Activated CD4-positive, alpha-beta memory T cell treated with anti-CD3 and anti-CD28 coated beads, Interleukin-2, amount 10 ng/mL, durations not matched to agents 7 days and 5 days (primary cell): ENCODE measurements at regions not wholly inside any gene's neighbourhood (a gene's known extent, or its start where the extent isn't known, plus 50 kb on each side); places are given as distances from the start of the nearest gene placed in this dataset.
A peak's percentile ranks its signal among the peaks of the same experiment; 100 is the strongest.

ENCODE experiments used
- CTCF ChIA-PET: fragments of 350-600 bp; sonication (Branson Sonifier 250); formaldehyde crosslinking; loops from one replicate; lab custom pipeline; 2021; ENCODE audit warnings: antibody characterized with exemption, inconsistent platforms; lab: Charles Lee
- POLR2A ChIA-PET: fragments of 350-600 bp; sonication (Branson Sonifier 250); formaldehyde crosslinking; loops from one replicate; lab custom pipeline; 2021; ENCODE audit warnings: antibody characterized with exemption; lab: Charles Lee
- DNase-seq: peaks from one replicate; pipeline ENCODE4 v3.0.0-alpha.2; 2020
- H3K27ac Mint-ChIP-seq: one replicate; pipeline ENCODE4 v1.8.0; 2021; ENCODE audit warnings: mild to moderate bottlenecking, mixed read lengths
- H3K27me3 Mint-ChIP-seq: one replicate; pipeline ENCODE4 v1.8.0; 2021; ENCODE audit warnings: mixed read lengths
- H3K36me3 Mint-ChIP-seq: one replicate; pipeline ENCODE4 v1.8.0; 2021; ENCODE audit warnings: low read depth, mixed read lengths
- H3K4me1 Mint-ChIP-seq: one replicate; pipeline ENCODE4 v1.8.0; 2021; ENCODE audit warnings: mixed read lengths
- H3K4me3 Mint-ChIP-seq: one replicate; pipeline ENCODE4 v1.8.0; 2021; ENCODE audit warnings: mild to moderate bottlenecking, mixed read lengths
- H3K9me3 Mint-ChIP-seq: one replicate; pipeline ENCODE4 v1.8.0; 2021; ENCODE audit warnings: mixed read lengths

DNA sequence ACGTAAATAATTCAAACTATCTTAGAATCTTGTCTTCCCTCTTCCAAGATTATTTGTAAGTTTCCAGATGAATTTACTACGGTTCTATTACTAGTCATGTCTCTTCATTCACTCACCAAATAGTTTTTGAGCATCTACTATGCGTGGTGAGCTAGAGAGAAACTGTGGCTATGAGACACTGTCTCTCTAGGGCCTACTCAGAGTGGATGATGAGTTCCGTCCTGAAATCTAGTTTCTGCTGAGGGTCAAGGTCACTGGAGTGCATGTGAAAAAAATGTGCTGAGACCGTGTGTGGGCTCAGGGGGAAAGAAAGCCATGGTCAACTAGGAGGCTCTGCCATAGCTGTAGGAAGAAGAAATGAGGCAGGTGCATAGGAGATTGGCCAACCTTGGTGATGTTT lies 320.2 kb upstream of the GATB start:
- ChIA-PET CTCF (no interaction called here), POLR2A (interaction anchor here (1.3 kb wide), 1 partner anchor 20 kb away, joined by 4 read pairs; no protein-coding TSS in a partner anchor)
- peaks cover 30% of the 10 kb centered on the region for H3K4me1 Mint-ChIP-seq
- H3K4me3 Mint-ChIP-seq = no peak overlapping the region
- H3K27ac Mint-ChIP-seq = no peak overlapping the region
- peaks cover 10% of the 10 kb centered on the region for H3K36me3 Mint-ChIP-seq
- H3K9me3 Mint-ChIP-seq = no peaks in the 10 kb centered on the region
- no peak for DNase-seq
- no peaks in the 10 kb centered on the region for H3K27me3 Mint-ChIP-seq

DNA sequence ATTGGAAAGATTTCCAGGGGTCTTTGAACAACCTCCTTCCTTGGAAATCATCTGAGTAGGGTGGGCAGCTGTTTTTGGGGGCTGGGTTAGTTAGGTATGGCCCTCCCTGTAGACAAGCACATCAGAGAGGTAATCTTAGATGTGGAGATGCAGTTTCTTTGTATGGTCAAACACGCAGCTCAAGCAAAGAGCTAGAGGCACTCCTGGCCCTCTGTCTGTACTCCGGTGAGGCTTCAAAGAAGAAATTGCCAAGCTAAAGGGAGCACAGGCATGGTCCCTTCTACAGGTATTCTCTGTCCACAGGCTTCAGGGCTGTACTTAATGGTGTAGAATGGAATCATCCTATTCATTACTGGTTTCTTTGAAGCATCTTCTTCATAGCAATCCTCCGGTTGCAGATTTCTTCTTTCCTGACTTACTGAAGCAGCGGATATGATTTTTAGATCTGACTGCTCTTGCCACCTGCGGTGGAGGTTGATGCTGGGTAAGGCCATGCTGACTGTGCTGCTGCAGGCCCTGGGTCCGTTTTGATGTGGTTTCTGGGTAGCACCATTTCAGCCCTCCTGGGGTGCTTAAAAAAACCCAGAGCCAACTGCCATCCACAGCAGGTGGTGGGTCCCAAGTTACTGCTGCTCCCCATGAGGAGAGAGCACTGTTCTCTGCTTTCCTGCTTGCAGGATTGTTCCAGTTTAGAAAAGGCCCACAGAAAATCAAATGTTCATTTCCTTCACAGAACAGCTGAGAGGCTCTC lies 318.9 kb upstream of the GATB start:
- POLR2A ChIA-PET = interaction anchor here (0.9 to 1.9 kb wide), 5 partner anchors 13 to 30 kb away, joined by 3 to 10 read pairs (median 5); no protein-coding TSS in a partner anchor
- CTCF ChIA-PET = interaction anchor here (0.8 kb wide), 1 partner anchor 9 kb away, joined by 3 read pairs; no protein-coding TSS in a partner anchor
- H3K4me1 Mint-ChIP-seq = peaks cover 30% of the 10 kb centered on the region

GRCh38 chr4:152079079-152079478 lies 318.3 kb upstream of the GATB start:
- Mint-ChIP-seq H3K9me3 (no peaks in the 10 kb centered on the region), H3K4me3 (no peak overlapping the region), H3K4me1 (peaks cover 30% of the 10 kb centered on the region), H3K36me3 (peaks cover 10% of the 10 kb centered on the region), H3K27ac (peak overlapping the region; percentile 89), H3K27me3 (no peaks in the 10 kb centered on the region)
- DNase-seq = no peak
- ChIA-PET POLR2A (interaction anchor here (0.9 to 1.9 kb wide), 5 partner anchors 14 to 31 kb away, joined by 3 to 10 read pairs (median 5); no protein-coding TSS in a partner anchor), CTCF (interaction anchor here (0.8 kb wide), 1 partner anchor 9 kb away, joined by 3 read pairs; no protein-coding TSS in a partner anchor)

More for the DNA sequence above, 318.9 kb upstream of the GATB start:
- H3K4me3 Mint-ChIP-seq = peak overlapping the region; percentile 26
- H3K9me3 Mint-ChIP-seq = no peaks in the 10 kb centered on the region
- peaks cover 10% of the 10 kb centered on the region for H3K36me3 Mint-ChIP-seq
- H3K27ac Mint-ChIP-seq = peak overlapping the region; percentile 89
- no peaks in the 10 kb centered on the region for H3K27me3 Mint-ChIP-seq
- peak; percentile 61 for DNase-seq

- Mint-ChIP-seq H3K4me3 (no peak overlapping the region), H3K4me1 (peaks cover 30% of the 10 kb centered on the region), H3K27me3 (no peaks in the 10 kb centered on the region), H3K9me3 (no peaks in the 10 kb centered on the region), H3K27ac (no peak overlapping the region), H3K36me3 (peaks cover 10% of the 10 kb centered on the region)
- CTCF ChIA-PET = interaction anchor here (2.3 kb wide), 1 partner anchor 10 kb away, joined by 10 read pairs; no protein-coding TSS in a partner anchor
- no peak for DNase-seq
- POLR2A ChIA-PET = no interaction called here
Observed at GRCh38 chr4:152077582-152077981, 316.8 kb upstream of the GATB start.

DNA sequence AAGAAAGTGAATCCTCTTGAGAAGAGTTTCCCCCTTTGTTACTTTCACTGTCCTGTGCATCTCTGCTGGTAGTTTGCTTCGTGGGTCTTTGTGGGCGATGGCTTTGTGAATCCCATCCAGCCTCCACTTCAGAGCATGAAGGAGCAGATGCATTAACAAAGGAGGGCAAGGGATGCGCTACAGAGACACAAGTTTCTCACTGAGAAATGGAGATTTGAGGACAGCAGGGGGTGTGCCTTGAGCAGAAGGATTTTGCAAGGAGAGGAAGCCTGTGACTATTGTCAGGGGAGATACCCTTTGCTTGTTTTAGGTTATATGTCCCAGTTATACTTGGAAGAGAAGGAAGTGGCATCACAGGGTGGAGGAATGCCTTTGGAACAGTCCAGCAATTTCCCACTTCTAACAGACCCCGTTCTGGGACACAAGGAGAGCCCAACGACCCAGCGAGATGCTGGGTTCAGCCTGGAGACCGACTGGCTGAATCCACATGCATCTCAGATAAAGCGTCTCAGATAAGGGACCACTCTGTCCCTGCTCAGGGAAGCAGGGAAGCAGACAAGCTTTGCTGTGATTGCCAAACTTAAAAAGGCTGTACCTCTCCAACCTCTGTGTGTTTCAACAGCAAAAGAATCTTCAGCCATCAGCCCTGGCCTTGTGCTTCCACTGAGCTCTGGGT lies 314.6 kb upstream of the GATB start:
- H3K27ac Mint-ChIP-seq = no peak overlapping the region
- POLR2A ChIA-PET = interaction anchor here (1.3 kb wide), 1 partner anchor 9 kb away, joined by 3 read pairs; no protein-coding TSS in a partner anchor
- peaks cover 19% of the 10 kb centered on the region for H3K4me1 Mint-ChIP-seq
- no peaks in the 10 kb centered on the region for H3K27me3 Mint-ChIP-seq
- CTCF ChIA-PET = interaction anchor here (2.3 kb wide), 1 partner anchor 8 kb away, joined by 10 read pairs; no protein-coding TSS in a partner anchor
- no peak for DNase-seq
- no peak overlapping the region for H3K4me3 Mint-ChIP-seq
- no peaks in the 10 kb centered on the region for H3K9me3 Mint-ChIP-seq
- peaks cover 5% of the 10 kb centered on the region for H3K36me3 Mint-ChIP-seq

GRCh38 chr4:152074573-152074972 lies 313.8 kb upstream of the GATB start:
- CTCF ChIA-PET = interaction anchor here (0.7 kb wide), 1 partner anchor 10 kb away, joined by 3 read pairs; no protein-coding TSS in a partner anchor
- no peaks in the 10 kb centered on the region for H3K9me3 Mint-ChIP-seq

DNA sequence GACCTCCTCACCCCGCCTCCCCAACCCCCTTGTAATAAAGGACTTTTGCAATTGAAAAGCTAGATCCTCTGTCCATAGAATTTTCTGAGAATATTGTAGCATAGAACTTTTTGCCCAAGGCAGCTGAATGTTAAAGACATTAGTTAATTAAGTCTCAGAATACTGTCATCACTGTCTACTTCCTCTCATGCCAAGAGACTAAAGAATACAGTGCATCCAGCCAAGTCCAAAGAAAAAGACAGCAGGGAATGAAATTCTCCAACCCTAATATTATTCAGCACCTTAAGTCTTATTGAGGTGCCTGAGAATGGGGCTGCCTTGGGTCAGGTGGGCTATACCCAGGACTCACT lies 313.3 kb upstream of the GATB start:
- ChIA-PET CTCF (interaction anchor here (0.7 kb wide), 1 partner anchor 10 kb away, joined by 3 read pairs; no protein-coding TSS in a partner anchor), POLR2A (interaction anchor here (1.0 kb wide), 1 partner anchor 9 kb away, joined by 3 read pairs; no protein-coding TSS in a partner anchor)
- Mint-ChIP-seq H3K9me3 (no peaks in the 10 kb centered on the region), H3K27me3 (no peaks in the 10 kb centered on the region), H3K36me3 (no peaks in the 10 kb centered on the region), H3K27ac (no peak overlapping the region), H3K4me3 (no peak overlapping the region), H3K4me1 (peaks cover 7% of the 10 kb centered on the region)
- no peak for DNase-seq

More at GRCh38 chr4:152074573-152074972, 313.8 kb upstream of the GATB start:
- Mint-ChIP-seq H3K36me3 (no peaks in the 10 kb centered on the region), H3K4me1 (peaks cover 11% of the 10 kb centered on the region), H3K27me3 (no peaks in the 10 kb centered on the region), H3K4me3 (no peak overlapping the region), H3K27ac (no peak overlapping the region)
- POLR2A ChIA-PET = no interaction called here
- DNase-seq = no peak

DNA sequence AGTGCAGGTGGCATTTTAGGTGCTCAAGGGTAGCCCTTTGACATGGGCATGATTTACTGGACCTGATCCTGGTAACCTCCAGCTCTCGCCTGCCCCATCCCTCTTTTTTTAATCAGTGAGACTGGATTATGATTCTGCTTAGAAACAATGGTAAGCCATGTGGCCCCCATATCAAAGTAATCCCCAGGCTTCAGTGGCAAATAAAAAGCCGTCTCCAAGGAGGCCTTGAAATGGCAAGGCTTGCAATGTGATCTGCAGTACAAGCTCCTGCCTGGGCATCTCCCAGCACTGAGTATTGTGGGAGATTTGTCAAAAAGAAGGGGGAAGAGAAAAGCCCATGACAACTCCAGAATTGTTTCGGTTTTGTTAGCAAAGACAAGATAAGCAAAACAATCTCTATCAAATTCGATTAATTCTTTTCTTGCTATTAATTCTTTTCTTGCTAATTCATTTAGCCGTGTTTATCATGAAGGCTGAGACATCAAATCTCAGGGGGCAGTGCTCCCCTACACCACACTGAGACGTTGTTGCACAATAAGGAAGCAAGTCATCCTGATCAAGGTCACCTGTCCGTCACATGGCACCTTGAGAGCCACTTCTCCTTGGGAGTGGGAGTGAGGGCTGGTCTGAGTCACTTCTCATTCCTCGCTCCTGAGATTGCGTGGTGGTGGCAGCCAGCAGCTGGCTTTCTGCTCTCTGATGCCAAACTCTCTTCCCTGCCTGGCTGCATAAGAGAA lies 312.7 kb upstream of the GATB start:
- peaks cover 9% of the 10 kb centered on the region for H3K4me1 Mint-ChIP-seq
- no peaks in the 10 kb centered on the region for H3K27me3 Mint-ChIP-seq
- DNase-seq = no peak
- no peak overlapping the region for H3K27ac Mint-ChIP-seq
- H3K9me3 Mint-ChIP-seq = no peaks in the 10 kb centered on the region
- ChIA-PET POLR2A (interaction anchor here (1.0 kb wide), 1 partner anchor 9 kb away, joined by 3 read pairs; no protein-coding TSS in a partner anchor), CTCF (interaction anchor here (0.7 to 0.8 kb wide), 2 partner anchors 9 kb away, joined by 3 read pairs; no protein-coding TSS in a partner anchor)
- no peaks in the 10 kb centered on the region for H3K36me3 Mint-ChIP-seq
- H3K4me3 Mint-ChIP-seq = no peak overlapping the region

GRCh38 chr4:152072906-152073305 lies 312.1 kb upstream of the GATB start:
- H3K27ac Mint-ChIP-seq = no peak overlapping the region
- POLR2A ChIA-PET = interaction anchor here (1.0 kb wide), 1 partner anchor 8 kb away, joined by 3 read pairs; no protein-coding TSS in a partner anchor
- CTCF ChIA-PET = interaction anchor here (0.8 kb wide), 1 partner anchor 9 kb away, joined by 3 read pairs; no protein-coding TSS in a partner anchor
- H3K4me3 Mint-ChIP-seq = no peak overlapping the region
- H3K27me3 Mint-ChIP-seq = no peaks in the 10 kb centered on the region
- no peaks in the 10 kb centered on the region for H3K9me3 Mint-ChIP-seq
- H3K36me3 Mint-ChIP-seq = no peaks in the 10 kb centered on the region
- peaks cover 10% of the 10 kb centered on the region for H3K4me1 Mint-ChIP-seq
- DNase-seq = no peak

DNA sequence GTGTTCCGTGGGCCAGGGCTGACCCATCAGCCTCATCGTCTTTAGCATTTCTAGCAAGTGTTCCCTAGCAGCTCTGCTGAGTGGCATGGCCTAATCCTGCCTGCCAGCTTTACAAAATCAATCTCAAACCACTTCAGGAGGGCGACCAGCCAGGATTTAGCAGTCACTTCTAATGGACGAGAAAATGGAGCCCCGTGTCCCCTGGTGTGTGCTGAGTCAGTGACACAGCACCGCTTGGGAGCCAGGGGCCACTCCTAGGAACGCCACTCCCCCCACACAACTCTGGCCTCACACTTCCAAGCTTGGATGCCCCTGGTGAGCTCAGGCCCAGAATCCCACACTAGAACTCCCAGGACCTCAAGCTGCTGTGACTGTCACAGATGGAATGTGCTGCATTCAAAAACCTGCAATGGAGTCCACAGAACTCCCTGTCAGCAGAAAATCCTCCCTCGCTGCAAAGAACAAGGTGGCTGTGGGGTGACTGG lies 311.2 kb upstream of the GATB start:
- ChIA-PET POLR2A (no interaction called here), CTCF (no interaction called here)
- Mint-ChIP-seq H3K27ac (no peak overlapping the region), H3K4me3 (no peak overlapping the region), H3K36me3 (no peaks in the 10 kb centered on the region), H3K27me3 (no peaks in the 10 kb centered on the region), H3K9me3 (peaks cover under 1% of the 10 kb centered on the region), H3K4me1 (peaks cover 10% of the 10 kb centered on the region)
- no peak for DNase-seq

- H3K27ac Mint-ChIP-seq = no peak overlapping the region
- POLR2A ChIA-PET = no interaction called here
- no peaks in the 10 kb centered on the region for H3K36me3 Mint-ChIP-seq
- H3K9me3 Mint-ChIP-seq = peaks cover 4% of the 10 kb centered on the region
- DNase-seq = no peak
- no peaks in the 10 kb centered on the region for H3K27me3 Mint-ChIP-seq
- H3K4me1 Mint-ChIP-seq = peaks cover 13% of the 10 kb centered on the region
- CTCF ChIA-PET = no interaction called here
- no peak overlapping the region for H3K4me3 Mint-ChIP-seq
Observed at GRCh38 chr4:152070854-152071253, 310.0 kb upstream of the GATB start.

GRCh38 chr4:152068866-152069265 lies 308.1 kb upstream of the GATB start:
- Mint-ChIP-seq H3K4me3 (no peak overlapping the region), H3K36me3 (no peaks in the 10 kb centered on the region), H3K27me3 (no peaks in the 10 kb centered on the region), H3K27ac (no peak overlapping the region), H3K9me3 (peaks cover 4% of the 10 kb centered on the region), H3K4me1 (peaks cover 28% of the 10 kb centered on the region)
- POLR2A ChIA-PET = no interaction called here
- CTCF ChIA-PET = no interaction called here
- DNase-seq = no peak
